ENCODE measurements at regions not wholly inside any gene's neighbourhood (a gene's known extent, or its start where the extent isn't known, plus 50 kb on each side); places are given as distances from the start of the nearest gene placed in this dataset.
"Not testable (repeated sequence)": the region's sequence is repeated elsewhere in the genome, so short reads cannot be mapped to it uniquely, and the experiment has no call there.

GRCh38 chr3:34678575-34678974 lies 880.1 kb downstream of the PDCD6IP start:
- ATAC-seq, result no peak
- intact Hi-C loops (cut with micrococcal nuclease; ENCODE audit: unreplicated experiment), result no loop called here

GRCh38 chr3:34679055-34679454 lies 880.6 kb downstream of the PDCD6IP start:
- DNase-seq (ENCODE audit: low read depth, low spot score); H3K27me3 ChIP-seq (ENCODE audit: control insufficient read depth, insufficient read depth, low read length); POLR2A ChIA-PET; BruUV-seq (replicated peaks); H3K27ac ChIP-seq (ENCODE audit: low read length); ATAC-seq; H3K4me3 ChIP-seq (ENCODE audit: low read depth in 2 of 2, low read length in 2 of 2); H3K36me3 ChIP-seq (ENCODE audit: control insufficient read depth, insufficient read depth, low read length); H3K9me3 ChIP-seq (ENCODE audit: control insufficient read depth, insufficient read depth, low read depth, low read length); CTCF ChIA-PET; H3K4me1 ChIP-seq (ENCODE audit: control insufficient read depth, insufficient read depth, low read length); intact Hi-C loops (cut with micrococcal nuclease; ENCODE audit: unreplicated experiment); in situ Hi-C loops (cut with HindIII; ENCODE audit: low pct_unique_long_range_greater_than_20kb, low sequenced_read_pairs): not testable (repeated sequence)

More at GRCh38 chr3:34678575-34678974, 880.1 kb downstream of the PDCD6IP start:
- in situ Hi-C loops (cut with HindIII; ENCODE audit: low pct_unique_long_range_greater_than_20kb, low sequenced_read_pairs), result no loop called here
- Histone ChIP-seq H3K4me1 (ENCODE audit: control insufficient read depth, insufficient read depth, low read length) (no peaks in the 10 kb centered on the region), H3K27ac (ENCODE audit: low read length) (no peak overlapping the region), H3K9me3 (ENCODE audit: control insufficient read depth, insufficient read depth, low read depth, low read length) (no peaks in the 10 kb centered on the region), H3K36me3 (ENCODE audit: control insufficient read depth, insufficient read depth, low read length) (no peaks in the 10 kb centered on the region), H3K4me3 (ENCODE audit: low read depth in 2 of 2, low read length in 2 of 2) (no peak overlapping the region), H3K27me3 (ENCODE audit: control insufficient read depth, insufficient read depth, low read length) (no peaks in the 10 kb centered on the region)
- ChIA-PET POLR2A (no interaction called here), CTCF (no interaction called here)
- BruUV-seq (replicated peaks), result no TSS peak
- TF ChIP-seq REST (IDR thresholded peaks at IDR 0.05; ENCODE audit: insufficient read depth in 1 of 2, low read depth in 2 of 2, low read length in 1 of 2) (no peak), CTCF (IDR thresholded peaks at IDR 0.05) (no peak), POLR2AphosphoS5 (IDR thresholded peaks at IDR 0.05; ENCODE audit: low read depth, low read length) (no peak), SIN3A (IDR thresholded peaks at IDR 0.05; ENCODE audit: borderline replicate concordance, insufficient read depth, low read depth, low read length) (no peak), TCF7L2 (IDR thresholded peaks at IDR 0.05; ENCODE audit: low read depth, low read length) (no peak)
- no peak for DNase-seq (ENCODE audit: low read depth, low spot score)

GRCh38 chr3:34683851-34684250 lies 885.4 kb downstream of the PDCD6IP start:
- POLR2A ChIA-PET, result no interaction called here
- no peaks in the 10 kb centered on the region for H3K4me1 ChIP-seq (ENCODE audit: control insufficient read depth, insufficient read depth, low read length)
- ATAC-seq, result peak; percentile 71; the same call in 1 of the 2 replicates
- no peak overlapping the region for H3K27ac ChIP-seq (ENCODE audit: low read length)
- no peaks in the 10 kb centered on the region for H3K27me3 ChIP-seq (ENCODE audit: control insufficient read depth, insufficient read depth, low read length)
- H3K36me3 ChIP-seq (ENCODE audit: control insufficient read depth, insufficient read depth, low read length), result no peaks in the 10 kb centered on the region
- peak; percentile 69 for TF ChIP-seq CTCF (IDR thresholded peaks at IDR 0.05)
- TF ChIP-seq SIN3A (IDR thresholded peaks at IDR 0.05; ENCODE audit: borderline replicate concordance, insufficient read depth, low read depth, low read length), result no peak
- intact Hi-C loops (cut with micrococcal nuclease; ENCODE audit: unreplicated experiment), result loop anchor here (1.0 to 10.0 kb wide), 3 partner anchors 419 to 799 kb away; no protein-coding TSS in a partner anchor
- no peak overlapping the region for H3K4me3 ChIP-seq (ENCODE audit: low read depth in 2 of 2, low read length in 2 of 2)
- no TSS peak for BruUV-seq (replicated peaks)
- peak; percentile 15 for DNase-seq (ENCODE audit: low read depth, low spot score)
- CTCF ChIA-PET, result interaction anchor here (0.6 to 1.6 kb wide), 6 partner anchors 423 to 801 kb away, joined by 3 to 15 read pairs (median 5); no protein-coding TSS in a partner anchor
- H3K9me3 ChIP-seq (ENCODE audit: control insufficient read depth, insufficient read depth, low read depth, low read length), result no peaks in the 10 kb centered on the region
- in situ Hi-C loops (cut with HindIII; ENCODE audit: low pct_unique_long_range_greater_than_20kb, low sequenced_read_pairs), result no loop called here
